NCI-H2227 (cell line): ENCODE measurements at regions not wholly inside any gene's neighbourhood (a gene's known extent, or its start where the extent isn't known, plus 50 kb on each side); places are given as distances from the start of the nearest gene placed in this dataset.

Experiments used
- DNase-seq: peaks from one replicate; lab custom pipeline; 2025; ENCODE audit not compliant: unreplicated experiment; lab: John Stamatoyannopoulos, UW

DNA sequence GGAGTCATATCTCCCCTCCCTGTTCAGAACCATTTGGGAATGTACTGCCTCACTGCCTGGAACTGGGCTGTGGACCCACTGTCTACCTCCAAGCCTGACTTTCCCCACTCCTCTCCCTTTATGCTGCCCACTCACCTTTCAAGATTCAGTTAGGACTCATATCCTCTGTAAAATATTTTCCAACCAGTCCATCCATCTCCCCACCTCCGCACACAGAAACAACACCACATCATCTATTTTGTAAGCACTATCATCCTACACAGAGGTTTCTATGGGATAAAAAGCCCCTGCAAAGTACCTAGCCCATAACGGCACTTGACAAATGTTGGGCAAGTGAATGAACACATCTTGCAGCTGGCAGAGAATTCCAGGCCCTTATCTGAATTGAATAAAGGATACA, 250.8 kb downstream of the ANAPC1 start:
- no peak for DNase-seq

DNA sequence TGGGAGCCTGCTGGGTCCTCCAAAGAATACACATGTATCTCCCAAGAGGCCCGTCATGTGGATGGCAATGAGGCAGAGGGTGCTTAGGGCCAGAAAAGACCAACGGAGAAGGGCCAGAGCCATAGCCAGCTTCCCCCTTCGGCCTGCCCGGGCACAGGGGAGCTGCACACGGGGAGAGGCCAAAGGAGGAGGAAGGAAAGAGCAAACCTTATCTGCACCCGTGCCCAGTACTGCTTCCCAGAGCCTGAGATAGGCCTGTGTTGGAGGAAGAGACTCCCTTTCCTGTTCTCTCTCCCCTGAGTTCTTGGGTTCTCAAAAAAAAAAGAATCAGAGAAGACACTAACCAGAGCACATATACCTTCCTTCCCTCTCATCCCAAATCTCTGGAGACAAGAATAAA, 250.3 kb downstream of the ANAPC1 start:
- DNase-seq: no peak

GRCh38 chr2:111634050-111634794, 249.8 kb downstream of the ANAPC1 start:
- no peak for DNase-seq

- DNase-seq: no peak
These were observed 248.9 kb downstream of the ANAPC1 start for GRCh38 chr2:111634995-111635538.

- no peak for DNase-seq
These were observed 247.1 kb downstream of the ANAPC1 start for GRCh38 chr2:111636905-111637304.

- no peak for DNase-seq
These were observed 245.6 kb downstream of the ANAPC1 start for GRCh38 chr2:111638274-111638877.

DNA sequence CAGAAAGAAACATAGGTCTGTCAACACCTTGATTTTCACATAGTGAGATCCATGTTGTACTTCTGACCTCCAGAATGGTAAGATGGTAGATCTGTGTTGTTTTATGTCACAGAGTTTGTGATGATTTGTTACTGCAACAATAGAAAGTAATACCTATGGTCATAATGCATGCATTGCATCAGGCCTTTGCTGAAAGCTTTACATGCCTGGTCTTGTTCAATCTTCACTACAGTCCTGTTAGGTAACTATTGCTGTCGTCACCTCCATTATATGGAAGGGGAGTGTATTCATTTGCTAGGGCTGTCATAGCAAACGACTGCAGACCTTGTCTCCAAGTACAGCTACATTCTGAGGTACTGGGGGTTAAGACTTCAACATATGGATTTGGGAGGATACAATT, 243.5 kb downstream of the ANAPC1 start:
- no peak for DNase-seq

GRCh38 chr2:111642586-111643327, 241.2 kb downstream of the ANAPC1 start:
- no peak for DNase-seq

DNA sequence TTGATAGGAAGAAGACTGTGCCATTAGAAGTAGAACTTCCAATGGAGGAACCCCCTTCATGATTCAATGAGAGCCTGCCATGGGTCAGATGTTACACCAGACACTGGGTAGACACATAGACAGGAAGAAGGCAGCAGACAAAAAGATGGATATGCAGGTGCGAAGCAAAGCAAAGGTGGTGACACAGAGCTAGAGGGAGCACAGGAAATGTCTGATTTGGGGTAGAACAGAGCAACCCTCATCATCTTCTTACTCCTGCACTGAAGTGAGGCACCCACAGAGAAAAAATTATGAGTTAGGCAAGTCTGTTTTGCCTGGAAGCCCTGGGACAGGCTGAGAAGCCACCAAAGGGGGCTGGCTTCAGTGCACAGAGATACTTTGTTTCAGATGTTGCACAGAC, 240.2 kb downstream of the ANAPC1 start:
- no peak for DNase-seq

DNA sequence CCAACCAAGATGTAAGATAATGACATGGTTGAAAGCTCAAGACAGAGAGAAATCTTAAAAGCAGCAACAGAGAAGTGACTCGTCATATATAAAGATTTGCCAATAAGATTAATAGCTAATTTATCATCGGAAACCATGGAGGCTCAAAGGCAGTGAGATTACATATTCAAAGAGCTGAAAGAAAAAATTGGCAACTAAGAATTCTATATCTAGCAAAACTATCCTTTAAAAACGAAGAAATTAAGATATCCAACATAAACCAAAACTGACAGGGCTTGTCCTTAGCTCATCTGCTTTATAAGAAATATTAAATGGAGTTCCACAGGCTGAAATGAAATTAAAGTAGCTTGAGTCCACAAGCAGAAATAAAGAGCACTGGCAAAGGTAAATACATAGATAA, 236.6 kb downstream of the ANAPC1 start:
- no peak for DNase-seq

DNA sequence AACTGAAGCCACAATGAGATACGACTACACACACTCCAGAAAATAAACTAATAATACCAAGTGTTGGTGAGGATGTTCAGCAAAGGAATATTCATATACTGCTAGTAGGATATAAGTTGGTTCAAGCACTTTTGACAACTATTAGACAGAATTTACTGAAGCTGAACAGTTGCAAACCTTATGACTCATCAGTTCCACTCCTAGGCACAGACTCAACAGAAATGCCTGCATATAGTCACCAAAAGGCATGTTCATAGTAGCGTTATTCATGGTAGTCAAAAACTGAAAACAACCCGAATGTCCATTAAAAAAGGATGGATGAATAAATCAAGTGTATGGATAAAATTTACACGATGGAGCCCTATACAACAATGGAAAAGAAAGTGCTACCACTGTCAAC, 232.0 kb downstream of the ANAPC1 start:
- DNase-seq: no peak

DNA sequence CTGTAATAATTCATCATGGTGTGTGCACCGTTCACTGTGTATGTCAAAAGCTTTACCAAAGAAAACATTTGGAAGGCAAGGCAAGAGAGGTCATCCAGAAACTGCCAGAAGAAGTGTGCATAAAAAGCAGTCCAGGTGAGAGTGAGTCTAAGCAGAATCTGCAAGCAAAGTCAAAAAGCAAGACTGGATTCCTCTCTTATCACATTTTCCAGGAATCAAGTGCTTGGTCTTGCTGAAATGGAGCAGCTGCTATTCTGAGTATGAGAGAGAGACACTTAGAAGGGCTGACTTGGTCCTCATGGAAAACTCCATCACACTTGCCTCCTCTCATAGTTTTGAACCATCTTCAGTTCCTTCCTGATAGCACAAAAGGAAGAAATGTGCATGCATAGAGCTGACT, 231.3 kb downstream of the ANAPC1 start:
- DNase-seq: no peak

GRCh38 chr2:111653103-111653624, 230.8 kb downstream of the ANAPC1 start:
- DNase-seq: no peak

DNA sequence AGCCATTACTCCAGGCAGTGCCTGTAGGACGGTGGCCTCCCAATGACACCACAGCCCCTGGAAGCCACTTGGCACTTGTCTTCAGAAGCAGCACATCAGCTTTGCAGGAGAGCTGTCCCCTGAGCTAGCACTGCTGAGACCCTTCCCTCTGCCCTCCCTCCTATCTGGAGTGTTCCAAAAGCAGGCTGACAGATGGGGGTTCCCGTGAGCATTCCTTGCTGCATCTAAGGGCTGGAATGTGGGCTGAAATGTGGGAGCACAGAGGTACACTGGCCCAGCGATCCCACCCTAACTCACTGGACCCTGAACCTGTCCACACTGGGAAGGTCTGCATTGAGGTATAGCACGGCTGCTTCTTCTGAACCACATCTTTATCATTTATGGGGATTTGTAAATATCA, 230.1 kb downstream of the ANAPC1 start:
- DNase-seq: no peak

DNA sequence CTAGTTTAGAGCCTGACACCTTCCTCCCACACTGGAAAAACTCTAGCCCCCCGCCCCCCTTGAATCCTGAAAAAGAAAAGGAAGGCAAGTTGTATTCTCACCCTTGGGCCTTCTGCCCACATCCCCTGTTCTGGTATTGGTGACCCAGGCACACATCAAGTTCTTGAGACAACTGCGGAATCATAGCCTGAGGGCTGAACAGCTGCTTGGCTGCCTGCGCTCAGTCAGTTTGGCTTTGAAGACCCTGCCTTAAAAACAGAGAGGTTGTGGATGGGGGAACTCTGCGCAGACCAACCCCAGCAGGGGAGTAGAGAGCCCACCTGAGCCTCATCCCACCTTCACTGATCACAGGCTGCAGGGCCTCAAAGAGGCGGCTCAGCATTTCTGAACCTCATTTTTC, 229.2 kb downstream of the ANAPC1 start:
- no peak for DNase-seq

- no peak for DNase-seq
These were observed 227.6 kb downstream of the ANAPC1 start for GRCh38 chr2:111656436-111656835.

DNA sequence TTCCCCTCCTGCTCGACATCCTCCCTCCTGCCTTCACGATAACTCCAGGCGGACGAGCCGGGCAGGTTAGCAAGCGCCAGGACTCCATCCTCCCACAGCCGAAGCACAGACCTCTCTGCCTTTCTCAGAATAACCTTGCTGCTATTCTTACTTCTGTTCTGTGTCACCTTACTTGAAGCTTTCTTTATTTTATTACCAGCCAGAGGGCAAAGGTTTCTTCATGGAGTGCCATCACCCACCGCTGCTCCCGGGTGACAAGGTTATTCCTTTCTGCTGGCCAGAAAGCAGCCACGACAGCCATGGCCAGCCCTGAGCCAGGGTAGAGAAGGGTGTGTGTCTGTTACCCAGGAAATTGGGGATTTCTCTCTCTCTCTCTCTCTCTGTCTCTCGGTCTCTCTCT, 227.1 kb downstream of the ANAPC1 start:
- DNase-seq: no peak

DNA sequence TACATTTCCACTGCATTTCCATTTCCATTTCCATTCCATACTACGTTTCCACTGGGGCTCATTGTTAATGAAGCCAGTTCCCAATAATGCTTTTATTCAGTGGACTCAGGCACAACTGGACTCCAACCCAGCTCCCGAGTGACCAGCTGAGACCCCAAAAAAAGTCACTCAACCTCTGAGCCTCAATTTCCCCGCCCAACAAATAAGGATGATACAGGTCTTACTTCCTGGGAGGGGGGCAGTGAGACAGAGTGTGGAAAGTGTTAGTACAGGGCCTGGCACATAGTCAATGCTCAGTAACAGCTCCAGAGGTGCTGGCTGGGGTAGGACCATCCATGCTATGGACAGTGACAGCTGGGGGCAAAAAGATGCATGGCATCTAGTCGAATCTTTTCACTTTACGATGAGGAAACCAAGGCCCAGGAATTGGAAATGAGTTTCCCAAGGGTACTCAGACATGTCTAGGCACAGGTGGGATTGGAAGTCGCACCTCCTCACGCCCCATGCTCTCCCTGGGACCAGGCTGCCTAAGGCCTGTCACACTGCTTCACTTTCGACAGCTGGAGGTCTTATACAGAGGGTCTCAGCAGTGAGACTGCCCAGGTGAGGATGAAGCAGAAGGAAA, 226.5 kb downstream of the ANAPC1 start:
- no peak for DNase-seq

DNA sequence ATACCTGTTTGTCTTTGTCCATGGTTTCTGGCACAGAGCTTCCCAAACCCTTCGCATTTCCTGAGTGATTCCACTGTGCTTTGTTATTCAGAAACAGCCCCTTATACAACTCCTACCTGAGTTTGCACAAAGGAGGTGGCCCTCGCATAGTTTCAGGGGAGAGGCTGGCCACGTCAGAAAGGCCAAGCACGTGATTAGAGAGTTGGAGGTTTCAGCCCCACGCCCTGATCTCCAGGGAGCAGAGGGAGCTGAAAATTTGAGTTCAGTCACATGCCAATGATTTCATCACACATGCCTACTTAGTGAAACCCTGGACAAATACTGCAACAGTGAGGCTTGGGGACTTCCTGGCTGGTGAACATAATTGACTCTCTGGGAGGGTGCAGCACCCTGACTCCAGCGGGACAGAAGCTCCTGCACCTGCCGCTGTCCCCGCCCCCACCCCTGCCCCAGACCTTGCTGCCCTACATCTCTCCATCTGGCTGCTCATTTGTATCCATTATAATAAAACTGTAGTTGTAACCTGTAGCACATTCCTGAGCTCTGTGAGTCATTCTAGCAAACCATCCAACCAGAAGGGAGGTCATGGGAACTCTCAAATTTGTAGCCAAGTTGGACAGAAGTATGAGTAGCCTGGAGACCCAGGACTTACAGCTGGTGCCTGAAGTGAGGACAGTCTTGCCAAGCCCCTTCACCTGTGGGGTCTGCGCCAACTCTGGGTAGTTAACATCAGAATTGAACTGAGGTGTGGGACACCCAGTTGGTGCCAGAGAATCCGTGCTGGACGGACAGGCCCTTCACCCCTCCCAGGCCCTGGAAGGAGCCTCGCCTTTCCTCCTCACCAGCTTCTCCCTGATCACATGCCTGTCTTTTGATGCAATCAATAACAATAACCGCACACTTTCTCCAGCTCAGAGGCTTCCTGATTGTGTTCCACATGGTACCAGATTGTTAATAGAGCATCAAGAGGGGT, 224.3 kb downstream of the ANAPC1 start:
- DNase-seq: no peak

DNA sequence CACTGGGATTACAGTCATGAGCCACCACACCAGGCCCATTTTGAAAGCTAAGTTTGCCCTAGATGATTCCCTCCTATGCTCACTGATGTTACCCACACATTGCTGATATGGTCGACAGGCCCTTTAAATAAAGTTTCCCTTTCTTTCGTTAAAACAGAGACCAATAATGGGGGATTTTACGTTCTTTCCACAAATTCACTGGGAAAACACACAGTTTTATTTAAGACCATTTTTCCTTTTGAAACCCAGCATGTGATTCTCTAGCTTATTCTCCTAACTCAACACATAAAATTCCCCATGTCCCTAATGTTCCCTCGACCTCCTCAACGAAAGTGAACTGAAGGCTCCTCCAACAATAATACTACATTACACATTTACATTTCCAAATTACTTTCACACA, 223.2 kb downstream of the ANAPC1 start:
- no peak for DNase-seq
